ENCODE measurements at regions not wholly inside any gene's neighbourhood (a gene's known extent, or its start where the extent isn't known, plus 50 kb on each side); places are given as distances from the start of the nearest gene placed in this dataset.

DNA sequence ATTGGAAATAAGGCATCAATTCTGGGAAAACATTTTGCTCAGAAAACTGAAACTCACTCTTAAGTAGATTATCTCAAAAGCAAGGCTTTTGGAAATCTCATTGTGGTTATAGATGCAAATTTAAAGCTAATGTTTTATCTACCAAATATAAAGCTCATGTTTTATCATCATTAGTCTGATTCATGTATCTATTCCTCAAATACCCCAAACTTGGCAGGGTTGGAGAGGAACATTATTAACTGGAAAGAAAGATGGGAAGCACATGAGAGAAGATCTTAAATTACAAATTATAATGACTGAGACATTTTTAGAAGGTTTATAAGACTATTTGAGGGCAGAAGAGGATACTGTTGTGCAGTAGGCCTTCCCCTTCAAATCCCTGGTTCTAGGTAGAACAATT lies 137.3 kb upstream of the TGFBR2 start:
- in situ Hi-C loops (cut with MboI; ENCODE audit: low sequenced_read_pairs), result no loop called here
- BruUV-seq (replicated peaks), result no TSS peak

More for the DNA sequence above, 137.3 kb upstream of the TGFBR2 start:
- Histone ChIP-seq H4K20me1 (ENCODE audit: insufficient read depth, low read length) (no peaks in the 10 kb centered on the region), H3K79me1 (ENCODE audit: low read depth in 1 of 2, low read length in 2 of 2) (no peaks in the 10 kb centered on the region), H4K5ac (ENCODE audit: low read depth, low read length) (no peak overlapping the region), H3K4me2 (ENCODE audit: low read depth, low read length) (no peak overlapping the region), H3K14ac (replicated peaks; ENCODE audit: low read depth, low read length) (no peak overlapping the region), H2BK5ac (ENCODE audit: low read depth, low read length, poor library complexity, severe bottlenecking) (no peak overlapping the region), H3K9ac (ENCODE audit: low read depth, low read length) (no peak overlapping the region), H3K4me3 (ENCODE audit: insufficient read depth, low read depth, low read length) (no peak overlapping the region), H3K4me1 (ENCODE audit: control insufficient read depth, insufficient read depth, low read length) (peaks cover 2% of the 10 kb centered on the region), H4K91ac (ENCODE audit: insufficient read depth, low read depth, low read length) (no peak overlapping the region), H2AK5ac (ENCODE audit: low read depth, low read length) (no peak overlapping the region), H3K18ac (ENCODE audit: low read depth, low read length) (no peak overlapping the region; the same call in 1 of the 2 replicates), H2AFZ (replicated peaks; ENCODE audit: low read length, poor library complexity) (no peak overlapping the region), H3K9me1 (ENCODE audit: insufficient read depth, low read length) (0 out of 2 replicates have a peak, but pooled peaks cover 3% of the 10 kb centered on the region), H3K4ac (ENCODE audit: low read depth, low read length) (no peak overlapping the region), H2BK20ac (ENCODE audit: low read depth, low read length) (no peak overlapping the region), H3K56ac (ENCODE audit: extremely low read depth, insufficient read depth, low read length) (no peak overlapping the region), H3K23ac (ENCODE audit: low read depth, low read length) (no peak overlapping the region), H2BK120ac (ENCODE audit: low read depth, low read length) (no peak overlapping the region), H2BK15ac (ENCODE audit: low read depth, low read length) (no peak overlapping the region), H3K27ac (ENCODE audit: insufficient read depth, low read length) (no peak overlapping the region), H4K8ac (ENCODE audit: low read depth in 2 of 2, low read length in 2 of 2) (no peak overlapping the region), H2AK9ac (replicated peaks; ENCODE audit: low read depth, low read length, poor library complexity) (no peak overlapping the region), H3K9me3 (ENCODE audit: control insufficient read depth, insufficient read depth, low read length) (no peaks in the 10 kb centered on the region), H3K27me3 (ENCODE audit: control insufficient read depth, insufficient read depth, low read length) (no peaks in the 10 kb centered on the region), H3K36me3 (ENCODE audit: control insufficient read depth, insufficient read depth, low read length) (no peaks in the 10 kb centered on the region)
- no peak for DNase-seq
- CTCF ChIA-PET, result no interaction called here
- no peak for ATAC-seq (ENCODE audit: low read depth)
- POLR2A ChIA-PET (ENCODE audit: unreplicated experiment), result no interaction called here
- intact Hi-C loops (cut with micrococcal nuclease), result no loop called here
- TF ChIP-seq RFX5 (IDR thresholded peaks at IDR 0.05; ENCODE audit: low read depth, low read length) (no peak), MAFK (IDR thresholded peaks at IDR 0.05; ENCODE audit: low read depth, low read length) (no peak), CHD1 (IDR thresholded peaks at IDR 0.05; ENCODE audit: low read depth, low read length) (no peak), RAD21 (IDR thresholded peaks at IDR 0.05; ENCODE audit: low read length) (no peak), NFE2L2 (IDR thresholded peaks at IDR 0.05; ENCODE audit: low read depth, low read length) (no peak), MXI1 (IDR thresholded peaks at IDR 0.05; ENCODE audit: borderline replicate concordance, low read depth, low read length) (no peak), FOS (IDR thresholded peaks at IDR 0.05; ENCODE audit: low read depth, low read length) (no peak), MAZ (IDR thresholded peaks at IDR 0.05; ENCODE audit: borderline replicate concordance, low read depth, low read length) (no peak), BHLHE40 (IDR thresholded peaks at IDR 0.05; ENCODE audit: low read depth, low read length) (no peak), RCOR1 (IDR thresholded peaks at IDR 0.05; ENCODE audit: insufficient replicate concordance, low read length) (no peak)
- TF ChIP-seq, protein P1, sequence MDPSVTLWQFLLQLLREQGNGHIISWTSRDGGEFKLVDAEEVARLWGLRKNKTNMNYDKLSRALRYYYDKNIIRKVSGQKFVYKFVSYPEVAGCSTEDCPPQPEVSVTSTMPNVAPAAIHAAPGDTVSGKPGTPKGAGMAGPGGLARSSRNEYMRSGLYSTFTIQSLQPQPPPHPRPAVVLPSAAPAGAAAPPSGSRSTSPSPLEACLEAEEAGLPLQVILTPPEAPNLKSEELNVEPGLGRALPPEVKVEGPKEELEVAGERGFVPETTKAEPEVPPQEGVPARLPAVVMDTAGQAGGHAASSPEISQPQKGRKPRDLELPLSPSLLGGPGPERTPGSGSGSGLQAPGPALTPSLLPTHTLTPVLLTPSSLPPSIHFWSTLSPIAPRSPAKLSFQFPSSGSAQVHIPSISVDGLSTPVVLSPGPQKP (IDR thresholded peaks at IDR 0.05; ENCODE audit: borderline replicate concordance, low read depth, low read length), result no peak
- dilution Hi-C loops (cut with HindIII; ENCODE audit: low sequenced_read_pairs, unreplicated experiment), result no loop called here

Data from IMR-90 (cell line).